Hematopoietic multipotent progenitor cell treated with erythropoietin and hydrocortisone succinate and interleukin-3 and kit ligand, for 4 days (in vitro differentiated cells): ENCODE measurements at regions not wholly inside any gene's neighbourhood (a gene's known extent, or its start where the extent isn't known, plus 50 kb on each side); places are given as distances from the start of the nearest gene placed in this dataset.
"Not testable (repeated sequence)": the region's sequence is repeated elsewhere in the genome, so short reads cannot be mapped to it uniquely, and the experiment has no call there.

Experiments used
- DNase-seq: peaks from one replicate; pipeline ENCODE4 v3.0.0-alpha.2; 2015

- no peak for DNase-seq
Measured at GRCh38 chr5:25362799-25363198, 718.0 kb upstream of the CDH10 start.

GRCh38 chr5:25358919-25359318, 714.1 kb upstream of the CDH10 start:
- DNase-seq: no peak

DNA sequence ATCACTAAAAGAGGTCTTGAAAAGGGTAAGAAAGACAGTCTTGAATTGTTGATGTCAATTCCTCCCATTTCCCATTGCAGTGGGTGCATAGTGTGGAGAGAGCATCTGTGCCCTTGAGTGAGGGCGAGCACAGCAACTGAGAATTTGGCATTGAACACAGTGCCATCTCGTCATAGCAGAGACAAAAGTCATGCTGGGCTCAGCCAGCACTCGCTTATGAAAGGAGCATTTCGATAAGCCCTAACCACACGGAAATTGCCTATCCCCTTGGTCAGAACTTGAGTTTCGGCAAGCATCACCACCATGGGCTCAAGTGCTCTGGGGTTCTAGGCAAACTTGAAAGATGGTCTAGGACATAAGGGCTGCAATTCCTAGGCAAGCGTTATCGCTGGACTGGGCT, 712.8 kb upstream of the CDH10 start:
- DNase-seq: no peak

GRCh38 chr5:25349746-25350145, 705.0 kb upstream of the CDH10 start:
- DNase-seq: no peak

DNA sequence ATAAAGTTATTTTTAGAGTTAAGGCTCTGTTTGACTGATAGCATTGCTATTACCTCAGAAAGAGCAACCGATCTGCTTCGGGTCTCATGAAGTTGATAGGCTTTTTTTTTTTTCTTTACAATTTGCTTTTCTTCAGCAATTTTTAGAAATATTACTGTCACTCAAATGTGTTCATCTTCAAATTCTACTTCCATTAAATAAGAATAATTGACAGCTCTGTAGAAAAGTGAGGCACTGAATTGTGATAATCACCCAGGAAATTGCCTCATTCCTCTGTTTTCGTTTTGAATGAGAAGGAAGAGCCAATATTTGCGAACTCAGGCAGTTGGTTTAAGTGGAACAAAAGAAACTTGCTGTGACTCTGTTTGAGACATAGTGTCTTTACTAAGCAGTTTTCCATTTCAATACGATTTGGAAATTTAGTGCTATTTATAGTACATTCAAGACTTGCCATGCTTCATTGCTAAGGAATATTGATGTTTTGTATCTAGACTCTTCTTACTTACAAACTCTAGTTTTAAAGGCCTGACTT, 700.5 kb upstream of the CDH10 start:
- no peak for DNase-seq

GRCh38 chr5:25339541-25339940, 694.8 kb upstream of the CDH10 start:
- DNase-seq: no peak

DNA sequence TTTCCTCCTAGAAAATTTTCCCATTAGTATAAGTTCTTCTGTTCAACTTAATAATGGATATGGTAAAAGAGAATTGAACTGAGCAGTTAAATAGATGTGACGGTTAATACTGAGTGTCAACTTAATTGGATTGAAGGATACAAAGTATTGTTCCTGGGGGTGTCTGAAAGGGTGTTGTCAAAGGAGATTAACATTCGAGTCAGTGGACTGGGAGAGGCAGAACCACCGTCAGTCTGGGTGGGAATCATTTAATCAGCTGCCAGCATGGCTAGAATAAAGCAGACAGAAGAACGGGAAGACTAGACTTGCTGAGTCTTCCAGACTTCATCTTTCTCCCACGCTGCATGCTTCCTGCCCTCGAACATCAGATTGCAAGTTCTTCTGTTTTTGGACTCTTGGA, 689.6 kb upstream of the CDH10 start:
- DNase-seq: no peak

- no peak for DNase-seq
Measured at GRCh38 chr5:25330721-25331120, 685.9 kb upstream of the CDH10 start.

DNA sequence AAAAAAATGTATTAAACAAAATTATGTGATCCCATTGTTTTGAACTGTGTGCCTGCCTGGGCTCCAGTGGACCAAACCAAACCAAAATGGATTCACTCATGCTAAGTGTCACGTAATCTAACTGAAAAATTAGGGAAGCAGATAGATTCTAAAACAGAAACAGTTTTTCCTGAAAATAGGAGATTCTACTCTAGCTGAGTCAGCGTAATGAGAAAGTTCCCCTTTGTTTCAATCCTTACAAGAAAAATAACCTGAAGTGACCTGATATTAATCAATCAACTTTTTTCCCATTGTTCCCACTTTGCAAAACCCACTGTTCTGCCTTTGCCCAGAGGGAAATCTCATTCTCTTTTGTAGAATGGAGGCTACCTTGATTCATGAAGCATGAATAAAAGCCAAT, 682.4 kb upstream of the CDH10 start:
- no peak for DNase-seq

DNA sequence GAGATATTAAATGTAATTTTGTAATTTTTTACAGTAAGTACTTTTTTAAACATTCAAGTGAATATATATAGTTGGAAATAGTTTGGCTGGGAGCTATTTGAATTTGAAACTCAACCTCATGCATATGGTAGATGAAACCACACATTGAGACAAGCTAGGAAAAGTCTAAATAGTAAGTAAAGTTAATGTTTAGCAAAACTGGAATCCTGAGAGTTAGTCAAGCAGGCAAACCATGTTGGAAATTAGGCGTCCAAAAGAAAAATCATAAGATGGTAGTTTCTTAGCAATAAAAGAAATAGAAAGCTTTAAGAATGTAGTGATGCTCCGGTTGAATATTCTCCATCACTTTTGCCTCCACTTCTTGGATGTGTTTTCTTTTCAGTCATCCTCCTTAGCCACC, 657.1 kb upstream of the CDH10 start:
- DNase-seq: no peak

GRCh38 chr5:25295067-25295466, 650.3 kb upstream of the CDH10 start:
- no peak for DNase-seq

GRCh38 chr5:25289766-25290165, 645.0 kb upstream of the CDH10 start:
- DNase-seq: not testable (repeated sequence)

DNA sequence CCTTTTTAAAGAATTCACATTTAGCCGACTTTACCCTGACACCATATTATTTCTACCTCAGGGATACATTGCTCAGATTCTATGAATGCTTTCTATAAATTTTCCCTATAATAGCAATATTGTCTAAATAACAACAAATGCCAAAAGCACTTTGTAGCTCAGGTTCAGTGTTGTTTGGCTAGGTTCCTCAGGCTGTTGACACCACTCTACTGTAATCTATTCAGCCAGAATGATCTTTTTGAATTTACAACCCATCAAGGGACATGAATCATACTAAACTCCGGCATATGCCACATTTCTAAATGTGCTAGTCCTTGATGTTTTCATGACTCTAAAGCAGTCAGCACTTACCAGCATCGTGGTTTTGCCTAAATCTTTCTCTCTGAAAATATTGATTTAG, 641.5 kb upstream of the CDH10 start:
- DNase-seq: no peak

GRCh38 chr5:25285136-25285535, 640.4 kb upstream of the CDH10 start:
- DNase-seq: no peak

GRCh38 chr5:25263507-25263906, 618.7 kb upstream of the CDH10 start:
- DNase-seq: not testable (repeated sequence)

- no peak for DNase-seq
Measured at GRCh38 chr5:25262221-25262620, 617.4 kb upstream of the CDH10 start.

GRCh38 chr5:25255128-25255527, 610.4 kb upstream of the CDH10 start:
- peak; percentile 1 for DNase-seq

GRCh38 chr5:25241981-25242380, 597.2 kb upstream of the CDH10 start:
- no peak for DNase-seq

GRCh38 chr5:25238720-25239119, 593.9 kb upstream of the CDH10 start:
- not testable (repeated sequence) for DNase-seq

- no peak for DNase-seq
Measured at GRCh38 chr5:25224316-25224982, 579.7 kb upstream of the CDH10 start.

- DNase-seq: not testable (repeated sequence)
Measured at GRCh38 chr5:25199902-25200301, 555.1 kb upstream of the CDH10 start.

DNA sequence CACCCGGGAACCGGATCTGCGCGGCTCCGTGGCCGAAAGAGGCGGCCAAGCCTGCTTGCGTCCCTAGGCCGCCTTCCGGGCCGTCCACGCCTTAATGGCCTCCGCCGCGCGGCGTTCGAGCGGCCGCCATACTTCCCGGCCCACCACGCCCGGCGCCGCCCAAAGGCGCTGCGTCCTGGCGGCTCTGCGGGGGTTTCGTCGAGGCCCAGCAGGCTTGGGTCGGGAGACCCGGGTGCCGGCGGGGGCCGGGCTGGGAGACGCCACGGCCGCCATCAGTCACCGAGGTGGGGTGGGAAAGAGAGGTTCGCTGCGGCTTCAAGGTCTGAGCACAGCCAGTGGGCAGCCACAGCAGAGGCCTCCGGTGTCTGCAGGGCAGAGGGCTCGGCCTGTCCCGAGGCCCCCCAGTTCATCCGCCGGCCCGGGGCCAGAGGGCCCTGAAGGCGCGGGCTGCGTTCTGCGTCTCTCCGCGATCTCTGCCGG, 545.8 kb upstream of the CDH10 start:
- DNase-seq: no peak

GRCh38 chr5:25181249-25181648, 536.5 kb upstream of the CDH10 start:
- DNase-seq: no peak

DNA sequence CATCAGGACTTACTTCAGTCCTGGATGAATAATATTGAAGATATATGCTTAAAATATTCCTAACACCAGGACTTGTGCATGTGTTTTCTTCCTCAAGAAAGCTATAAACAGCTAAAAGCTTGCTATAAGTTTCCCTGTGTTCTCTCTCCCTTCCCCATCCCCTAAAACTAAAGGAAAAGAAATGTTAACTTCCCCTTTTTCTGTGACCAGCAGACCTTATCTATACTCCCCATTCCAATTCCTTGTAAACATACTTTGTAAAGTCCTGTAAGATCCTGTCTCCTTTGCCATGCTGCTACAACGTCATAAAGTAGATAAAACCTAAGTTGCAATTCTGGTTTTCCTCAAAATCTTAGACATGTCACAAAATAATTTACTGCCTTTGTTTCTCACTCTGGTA, 517.8 kb upstream of the CDH10 start:
- peak; percentile 54 for DNase-seq

DNA sequence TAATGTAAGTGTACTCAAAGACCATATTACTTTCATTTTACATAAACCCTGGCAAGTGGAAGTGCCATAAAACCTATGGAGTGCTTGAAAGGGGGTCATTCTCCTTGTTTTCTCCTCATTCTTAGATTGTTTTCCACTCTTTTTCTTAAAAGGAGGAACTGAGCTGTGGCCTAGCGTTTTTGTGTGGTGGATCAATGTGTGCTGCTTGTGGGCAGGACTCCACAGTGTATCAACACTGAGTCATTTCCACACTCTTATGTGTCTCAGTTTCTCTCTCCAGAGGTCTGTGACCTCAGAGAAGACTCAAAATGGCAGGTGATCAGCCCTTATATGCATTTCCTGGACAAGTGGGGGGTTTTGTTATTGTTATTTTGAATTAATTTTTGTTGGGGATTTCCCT, 516.1 kb upstream of the CDH10 start:
- no peak for DNase-seq
